ENCODE measurements at regions not wholly inside any gene's neighbourhood (a gene's known extent, or its start where the extent isn't known, plus 50 kb on each side); places are given as distances from the start of the nearest gene placed in this dataset.

DNA sequence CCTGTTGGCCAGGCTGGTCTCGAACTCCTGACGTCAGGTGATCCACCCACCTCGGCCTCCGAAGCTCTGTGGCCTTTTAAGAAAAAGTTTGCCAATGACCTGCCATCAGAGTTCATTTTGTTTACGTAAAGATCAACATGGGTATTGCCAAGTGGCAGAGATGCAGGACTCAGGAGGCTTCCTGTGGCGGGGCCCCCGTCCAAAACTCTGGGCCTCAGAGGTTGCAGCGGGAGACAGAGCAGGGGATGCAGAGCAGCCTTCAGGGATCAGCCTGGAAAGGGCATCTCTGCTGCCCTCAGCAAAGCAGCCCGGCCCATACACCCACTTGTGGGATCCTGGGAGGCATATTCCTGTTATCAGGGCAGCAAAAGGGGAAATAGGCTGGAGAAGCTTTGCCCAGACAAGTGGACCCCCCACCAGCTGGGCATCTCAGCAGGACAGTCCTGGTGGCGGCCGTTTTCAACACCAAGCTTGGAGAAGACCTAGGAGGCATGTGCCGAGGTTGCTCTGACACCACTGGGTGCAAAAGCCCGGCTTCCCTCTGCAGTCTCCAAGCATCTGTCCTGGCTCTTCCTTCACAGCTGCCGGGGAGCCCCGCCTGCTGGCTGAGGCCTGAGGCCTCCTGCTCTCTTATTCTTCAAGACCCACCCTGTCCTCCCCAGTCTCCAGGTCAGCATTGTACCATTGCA, 1152.4 kb downstream of the BRD1 start:
- TF ChIP-seq, protein P1, sequence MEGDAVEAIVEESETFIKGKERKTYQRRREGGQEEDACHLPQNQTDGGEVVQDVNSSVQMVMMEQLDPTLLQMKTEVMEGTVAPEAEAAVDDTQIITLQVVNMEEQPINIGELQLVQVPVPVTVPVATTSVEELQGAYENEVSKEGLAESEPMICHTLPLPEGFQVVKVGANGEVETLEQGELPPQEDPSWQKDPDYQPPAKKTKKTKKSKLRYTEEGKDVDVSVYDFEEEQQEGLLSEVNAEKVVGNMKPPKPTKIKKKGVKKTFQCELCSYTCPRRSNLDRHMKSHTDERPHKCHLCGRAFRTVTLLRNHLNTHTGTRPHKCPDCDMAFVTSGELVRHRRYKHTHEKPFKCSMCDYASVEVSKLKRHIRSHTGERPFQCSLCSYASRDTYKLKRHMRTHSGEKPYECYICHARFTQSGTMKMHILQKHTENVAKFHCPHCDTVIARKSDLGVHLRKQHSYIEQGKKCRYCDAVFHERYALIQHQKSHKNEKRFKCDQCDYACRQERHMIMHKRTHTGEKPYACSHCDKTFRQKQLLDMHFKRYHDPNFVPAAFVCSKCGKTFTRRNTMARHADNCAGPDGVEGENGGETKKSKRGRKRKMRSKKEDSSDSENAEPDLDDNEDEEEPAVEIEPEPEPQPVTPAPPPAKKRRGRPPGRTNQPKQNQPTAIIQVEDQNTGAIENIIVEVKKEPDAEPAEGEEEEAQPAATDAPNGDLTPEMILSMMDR (IDR thresholded peaks at IDR 0.05) = no peak
- TF ChIP-seq POLR2A (IDR thresholded peaks at IDR 0.05) = no peak

All from heart left ventricle (tissue), 13 donors.